MG63 (cell line): ENCODE measurements at regions not wholly inside any gene's neighbourhood (a gene's known extent, or its start where the extent isn't known, plus 50 kb on each side); places are given as distances from the start of the nearest gene placed in this dataset.
"Not testable (repeated sequence)": the region's sequence is repeated elsewhere in the genome, so short reads cannot be mapped to it uniquely, and the experiment has no call there.

Experiments
- DNase-seq: peaks from one replicate; pipeline ENCODE4 v3.0.0-alpha.2; 2020
- H3K27me3 ChIP-seq: fragments of 250-450 bp; sonication (Bioruptor Pico); 2 replicates; pipeline ENCODE4 v1.5.1; 2020; ENCODE audit warnings: mild to moderate bottlenecking, moderate library complexity
- H3K36me3 ChIP-seq: fragments of 250-450 bp; sonication (Bioruptor Pico); 2 replicates; pipeline ENCODE4 v1.5.1; 2020; ENCODE audit warnings: mild to moderate bottlenecking, moderate library complexity
- H3K4me3 ChIP-seq: fragments of 250-450 bp; sonication (Bioruptor Pico); 2 replicates; pipeline ENCODE4 v1.5.1; 2020; ENCODE audit warnings: mild to moderate bottlenecking, moderate library complexity
- H3K9me3 ChIP-seq: fragments of 250-450 bp; sonication (Bioruptor Pico); 2 replicates; pipeline ENCODE4 v1.5.1; 2020; ENCODE audit warnings: mild to moderate bottlenecking, moderate library complexity

DNA sequence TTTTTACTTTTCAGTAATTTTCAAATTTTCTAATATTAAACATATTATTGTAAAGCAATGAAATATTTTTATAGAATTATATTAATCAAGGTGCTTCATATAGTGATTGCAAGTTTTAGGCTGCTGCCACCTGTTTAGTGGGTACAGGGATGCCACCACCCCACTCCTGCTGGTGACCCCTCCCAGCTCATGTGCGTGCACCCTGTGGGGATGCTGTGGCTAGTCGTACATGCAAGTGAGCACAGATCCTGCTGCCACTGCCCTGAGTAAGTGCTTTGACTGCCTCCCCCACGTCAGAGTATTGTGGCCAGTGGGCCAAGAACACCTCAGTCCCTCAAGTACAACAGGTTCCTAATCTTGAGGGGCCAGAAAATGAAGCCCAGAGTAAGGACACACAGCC, 320.1 kb upstream of the DDI1 start:
- Histone ChIP-seq H3K36me3 (no peaks in the 10 kb centered on the region), H3K9me3 (no peaks in the 10 kb centered on the region), H3K4me3 (no peak overlapping the region), H3K27me3 (no peaks in the 10 kb centered on the region)
- no peak for DNase-seq

- H3K9me3 ChIP-seq: no peaks in the 10 kb centered on the region
- no peaks in the 10 kb centered on the region for H3K27me3 ChIP-seq
- H3K36me3 ChIP-seq: no peaks in the 10 kb centered on the region
- DNase-seq: no peak
- H3K4me3 ChIP-seq: no peak overlapping the region
These were observed 309.2 kb upstream of the DDI1 start for GRCh38 chr11:103727262-103727661.

- H3K36me3 ChIP-seq: no peaks in the 10 kb centered on the region
- H3K9me3 ChIP-seq: no peaks in the 10 kb centered on the region
- H3K4me3 ChIP-seq: no peak overlapping the region
- H3K27me3 ChIP-seq: no peaks in the 10 kb centered on the region
- DNase-seq: no peak
These were observed 306.8 kb upstream of the DDI1 start for GRCh38 chr11:103729617-103730016.

DNA sequence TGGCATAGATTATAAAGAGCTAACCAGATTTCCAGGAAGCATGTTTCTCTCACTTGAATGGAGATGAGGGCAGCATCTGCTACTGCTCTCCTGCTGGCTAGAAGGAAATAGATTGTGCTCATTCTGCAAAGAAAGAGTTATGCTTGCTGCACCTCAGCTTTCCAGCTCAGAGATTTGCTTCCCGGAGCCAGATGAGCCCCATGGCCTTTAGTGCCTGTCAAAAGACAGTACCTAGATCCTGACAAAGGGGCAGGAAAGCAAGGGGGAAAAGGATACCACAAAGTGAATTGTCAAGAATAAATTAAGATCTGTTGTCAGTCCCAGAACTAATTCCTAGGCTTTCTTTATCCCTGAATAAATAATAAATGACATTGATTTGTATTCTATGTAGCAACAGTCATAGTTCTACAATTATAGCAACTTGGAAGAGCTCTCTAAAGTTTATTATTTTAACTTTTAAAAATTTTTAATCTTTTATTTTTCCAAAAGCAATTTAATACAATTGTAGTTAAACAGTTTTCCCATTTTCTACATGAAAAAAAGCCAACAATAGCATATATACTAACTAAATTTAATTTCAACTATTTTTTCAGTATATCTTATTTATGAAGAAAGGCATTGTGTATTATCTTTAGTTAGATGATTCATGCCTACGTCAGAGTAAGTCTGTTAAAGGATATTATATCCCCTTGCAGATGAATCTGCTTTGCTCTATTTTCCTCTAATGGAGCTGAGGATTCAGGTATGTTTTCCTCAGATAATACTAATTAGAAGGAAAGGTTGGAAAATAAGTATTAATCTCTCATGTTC, 306.1 kb upstream of the DDI1 start:
- Histone ChIP-seq H3K4me3 (no peak overlapping the region), H3K36me3 (no peaks in the 10 kb centered on the region)
- no peak for DNase-seq

GRCh38 chr11:103731670-103732069, 304.8 kb upstream of the DDI1 start:
- no peak for DNase-seq
- Histone ChIP-seq H3K27me3 (no peaks in the 10 kb centered on the region), H3K4me3 (no peak overlapping the region), H3K36me3 (no peaks in the 10 kb centered on the region), H3K9me3 (no peaks in the 10 kb centered on the region)

More for the DNA sequence above, 306.1 kb upstream of the DDI1 start:
- H3K9me3 ChIP-seq: no peaks in the 10 kb centered on the region
- no peaks in the 10 kb centered on the region for H3K27me3 ChIP-seq

DNA sequence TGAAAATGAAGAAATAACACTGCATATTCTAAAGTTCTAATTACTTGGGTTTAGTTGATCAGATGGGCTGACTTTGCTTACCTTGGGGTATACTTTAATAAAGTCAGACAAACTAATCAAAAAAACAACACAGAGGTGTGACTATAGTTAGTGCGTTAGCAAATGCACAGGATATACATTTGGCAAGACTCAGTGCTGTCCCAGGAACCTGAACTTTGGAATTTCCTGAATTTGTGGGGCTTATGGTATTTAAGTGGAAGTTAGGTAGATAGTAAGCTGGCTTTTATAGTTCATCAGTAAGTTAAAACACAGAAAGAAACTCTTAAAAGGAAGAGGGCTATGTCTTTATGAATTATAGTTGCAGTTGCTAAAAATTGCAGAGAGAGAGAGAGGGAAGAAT, 302.6 kb upstream of the DDI1 start:
- DNase-seq: no peak
- Histone ChIP-seq H3K27me3 (no peaks in the 10 kb centered on the region), H3K9me3 (no peaks in the 10 kb centered on the region), H3K4me3 (no peak overlapping the region), H3K36me3 (no peaks in the 10 kb centered on the region)

DNA sequence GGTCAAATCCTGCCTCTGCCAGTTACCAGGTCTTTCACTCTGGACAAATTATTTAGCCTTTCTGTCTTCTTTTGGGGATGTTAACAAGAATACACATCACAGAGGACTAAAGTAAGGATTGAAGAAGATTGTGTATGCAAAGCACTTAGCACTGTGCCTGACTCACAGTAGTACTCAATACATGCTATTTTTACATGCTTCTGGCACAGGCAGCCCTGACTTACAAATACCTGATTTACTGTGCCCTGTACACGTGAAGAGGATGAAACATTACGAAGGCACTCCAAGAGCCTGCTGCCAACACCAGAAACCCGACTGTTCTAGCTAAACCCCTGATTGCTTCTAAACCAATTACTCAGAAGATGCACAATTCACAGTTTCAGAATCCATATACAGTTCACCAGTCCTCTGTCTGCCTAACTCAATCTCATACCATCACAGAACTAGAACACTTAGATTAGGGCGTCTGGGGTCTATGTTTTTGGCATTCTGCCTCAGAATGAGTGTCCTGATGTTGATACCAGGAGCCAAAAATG, 300.9 kb upstream of the DDI1 start:
- Histone ChIP-seq H3K27me3 (no peaks in the 10 kb centered on the region), H3K36me3 (no peaks in the 10 kb centered on the region), H3K4me3 (no peak overlapping the region), H3K9me3 (no peaks in the 10 kb centered on the region)
- DNase-seq: no peak

DNA sequence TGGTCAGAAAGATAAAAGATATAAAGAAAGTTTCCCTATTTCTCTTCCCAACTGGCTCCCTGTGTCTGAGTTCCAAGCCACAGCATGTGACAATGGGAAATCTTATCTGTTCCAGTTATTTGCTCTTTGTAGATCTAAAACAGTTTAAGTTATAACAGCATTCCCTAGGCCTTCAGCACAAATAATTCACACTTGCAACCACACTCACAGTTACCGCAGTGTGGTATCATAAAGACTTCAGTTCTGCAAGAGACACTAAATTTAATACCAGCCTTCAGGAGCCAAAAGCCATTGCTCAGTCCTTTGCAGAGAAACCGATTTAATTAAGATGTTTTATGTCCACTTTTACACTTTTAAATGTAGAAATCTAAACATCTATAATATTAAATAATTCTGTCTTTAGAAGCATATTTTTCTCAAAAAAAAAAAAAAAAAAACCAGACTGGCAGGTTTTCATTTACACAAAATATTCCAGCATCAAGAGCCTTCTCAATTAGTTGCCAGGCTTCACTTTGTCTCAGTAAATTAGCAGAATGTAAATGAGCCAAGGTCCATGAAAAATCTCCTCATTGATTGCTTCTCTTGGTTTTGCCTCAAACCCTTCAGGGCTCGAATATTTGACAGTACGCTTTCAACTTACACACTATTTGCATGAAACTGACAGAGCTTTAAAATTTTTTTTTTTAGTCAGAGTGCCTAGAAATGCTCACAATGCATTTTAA, 300.0 kb upstream of the DDI1 start:
- Histone ChIP-seq H3K36me3 (no peaks in the 10 kb centered on the region), H3K9me3 (no peaks in the 10 kb centered on the region), H3K27me3 (no peaks in the 10 kb centered on the region), H3K4me3 (no peak overlapping the region)
- no peak for DNase-seq

- H3K27me3 ChIP-seq: no peaks in the 10 kb centered on the region
- no peaks in the 10 kb centered on the region for H3K36me3 ChIP-seq
- DNase-seq: no peak
- H3K4me3 ChIP-seq: no peak overlapping the region
- no peaks in the 10 kb centered on the region for H3K9me3 ChIP-seq
These were observed 299.3 kb upstream of the DDI1 start for GRCh38 chr11:103737037-103737622.

- H3K27me3 ChIP-seq: no peaks in the 10 kb centered on the region
- DNase-seq: no peak
- no peak overlapping the region for H3K4me3 ChIP-seq
- no peaks in the 10 kb centered on the region for H3K9me3 ChIP-seq
- no peaks in the 10 kb centered on the region for H3K36me3 ChIP-seq
These were observed 298.7 kb upstream of the DDI1 start for GRCh38 chr11:103737747-103738146.

GRCh38 chr11:103739074-103739796, 297.2 kb upstream of the DDI1 start:
- not testable (repeated sequence) for H3K4me3 ChIP-seq, H3K36me3 ChIP-seq, H3K27me3 ChIP-seq, H3K9me3 ChIP-seq, DNase-seq

GRCh38 chr11:103744496-103745153, 291.8 kb upstream of the DDI1 start:
- no peak for DNase-seq
- Histone ChIP-seq H3K27me3 (no peaks in the 10 kb centered on the region), H3K9me3 (no peaks in the 10 kb centered on the region), H3K4me3 (no peak overlapping the region), H3K36me3 (no peaks in the 10 kb centered on the region)

- Histone ChIP-seq H3K36me3 (no peaks in the 10 kb centered on the region), H3K27me3 (no peaks in the 10 kb centered on the region), H3K4me3 (no peak overlapping the region), H3K9me3 (no peaks in the 10 kb centered on the region)
- DNase-seq: no peak
These were observed 287.3 kb upstream of the DDI1 start for GRCh38 chr11:103749158-103749557.

GRCh38 chr11:103768816-103769215, 267.6 kb upstream of the DDI1 start:
- no peaks in the 10 kb centered on the region for H3K36me3 ChIP-seq
- no peak for DNase-seq
- no peak overlapping the region for H3K4me3 ChIP-seq
- H3K9me3 ChIP-seq: no peaks in the 10 kb centered on the region
- no peaks in the 10 kb centered on the region for H3K27me3 ChIP-seq

- no peak overlapping the region for H3K4me3 ChIP-seq
- no peaks in the 10 kb centered on the region for H3K27me3 ChIP-seq
- H3K36me3 ChIP-seq: no peaks in the 10 kb centered on the region
- H3K9me3 ChIP-seq: no peaks in the 10 kb centered on the region
- DNase-seq: no peak
These were observed 263.4 kb upstream of the DDI1 start for GRCh38 chr11:103773059-103773458.

- Histone ChIP-seq H3K9me3 (no peaks in the 10 kb centered on the region), H3K27me3 (no peaks in the 10 kb centered on the region), H3K36me3 (no peaks in the 10 kb centered on the region), H3K4me3 (no peak overlapping the region)
- DNase-seq: no peak
These were observed 262.9 kb upstream of the DDI1 start for GRCh38 chr11:103773537-103773936.
